ENCODE measurements at regions not wholly inside any gene's neighbourhood (a gene's known extent, or its start where the extent isn't known, plus 50 kb on each side); places are given as distances from the start of the nearest gene placed in this dataset.

- Histone ChIP-seq H3K36me3 (ENCODE audit: insufficient read depth, low read length) (no peaks in the 10 kb centered on the region), H3K4me3 (ENCODE audit: low read depth in 1 of 2, low read length in 2 of 2) (no peak overlapping the region), H3K79me2 (ENCODE audit: insufficient read depth, low read length) (no peaks in the 10 kb centered on the region), H4K20me1 (ENCODE audit: insufficient read depth, low read length) (no peaks in the 10 kb centered on the region), H3K4me1 (ENCODE audit: insufficient read depth, low read length) (no peaks in the 10 kb centered on the region), H2AFZ (ENCODE audit: low read depth, low read length) (no peak overlapping the region), H3K9ac (ENCODE audit: low read depth, low read length) (no peak overlapping the region), H3K27me3 (ENCODE audit: insufficient read depth, low read length, poor library complexity) (no peaks in the 10 kb centered on the region), H3K9me3 (ENCODE audit: insufficient read depth, low read length, severe bottlenecking) (no peaks in the 10 kb centered on the region), H3K27ac (ENCODE audit: low read length) (no peak overlapping the region), H3K4me2 (ENCODE audit: insufficient read depth, low read length) (no peak overlapping the region)
- no peak for ATAC-seq (ENCODE audit: insufficient read depth, low read depth)
- TF ChIP-seq EZH2 (IDR thresholded peaks at IDR 0.05; ENCODE audit: borderline replicate concordance, low read depth, low read length, severe bottlenecking) (no peak), CTCF (IDR thresholded peaks at IDR 0.05; ENCODE audit: borderline replicate concordance, extremely low read depth, low read length, poor library complexity, severe bottlenecking) (no peak)
- DNase-seq = no peak
These were observed 399.7 kb upstream of the NBEA start for GRCh38 chr13:34542321-34542720.

DNA sequence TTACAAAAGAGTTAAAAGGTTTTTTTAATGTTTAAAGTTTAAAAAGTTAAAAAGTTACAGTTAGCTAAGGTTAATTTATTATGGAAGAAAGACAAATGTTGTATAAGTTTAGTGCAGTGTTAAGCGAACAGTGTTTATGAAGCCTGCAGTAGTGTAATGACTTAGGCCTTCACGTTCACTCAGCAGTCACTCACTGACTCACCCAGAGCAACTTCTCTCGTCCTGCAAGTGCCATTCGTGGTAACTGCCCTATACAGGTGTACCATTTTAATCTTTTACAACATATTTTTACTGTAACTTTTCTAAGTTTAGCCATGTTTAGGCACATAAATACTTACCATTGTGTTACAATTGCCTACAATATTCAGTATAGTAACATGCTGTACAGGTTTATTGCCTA lies 398.2 kb upstream of the NBEA start:
- Histone ChIP-seq H3K9me3 (ENCODE audit: insufficient read depth, low read length, severe bottlenecking) (no peaks in the 10 kb centered on the region), H3K4me3 (ENCODE audit: low read depth in 1 of 2, low read length in 2 of 2) (no peak overlapping the region), H3K79me2 (ENCODE audit: insufficient read depth, low read length) (no peaks in the 10 kb centered on the region), H2AFZ (ENCODE audit: low read depth, low read length) (no peak overlapping the region), H3K4me2 (ENCODE audit: insufficient read depth, low read length) (no peak overlapping the region), H3K4me1 (ENCODE audit: insufficient read depth, low read length) (no peaks in the 10 kb centered on the region), H3K27me3 (ENCODE audit: insufficient read depth, low read length, poor library complexity) (no peaks in the 10 kb centered on the region), H3K36me3 (ENCODE audit: insufficient read depth, low read length) (no peaks in the 10 kb centered on the region), H3K27ac (ENCODE audit: low read length) (no peak overlapping the region), H4K20me1 (ENCODE audit: insufficient read depth, low read length) (no peaks in the 10 kb centered on the region), H3K9ac (ENCODE audit: low read depth, low read length) (no peak overlapping the region)
- DNase-seq (no peak), ATAC-seq (ENCODE audit: insufficient read depth, low read depth) (no peak)
- no peak for TF ChIP-seq CTCF (IDR thresholded peaks at IDR 0.05; ENCODE audit: borderline replicate concordance, extremely low read depth, low read length, poor library complexity, severe bottlenecking)
- TF ChIP-seq EZH2 (IDR thresholded peaks at IDR 0.05; ENCODE audit: borderline replicate concordance, low read depth, low read length, severe bottlenecking) = no peak

DNA sequence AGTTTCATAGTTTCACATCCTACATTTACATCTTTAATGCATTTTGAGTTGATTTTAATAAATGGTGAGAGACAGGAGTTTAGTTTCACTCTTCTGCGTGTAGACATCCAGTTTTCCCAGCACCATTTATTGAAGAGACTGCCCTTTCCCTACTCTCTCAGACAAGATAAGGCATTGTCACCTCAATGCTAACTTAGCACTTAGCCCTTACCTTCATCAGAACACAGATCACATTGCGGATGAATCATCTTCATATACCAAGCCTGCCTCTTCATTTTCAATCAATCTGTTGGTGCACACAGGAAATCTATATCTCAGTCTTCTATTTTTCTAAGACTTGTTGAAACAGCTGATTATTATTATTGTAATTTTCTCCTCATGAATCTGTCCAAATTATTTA lies 396.6 kb upstream of the NBEA start:
- Histone ChIP-seq H3K4me1 (ENCODE audit: insufficient read depth, low read length) (no peaks in the 10 kb centered on the region), H4K20me1 (ENCODE audit: insufficient read depth, low read length) (no peaks in the 10 kb centered on the region), H3K9ac (ENCODE audit: low read depth, low read length) (no peak overlapping the region), H3K27ac (ENCODE audit: low read length) (no peak overlapping the region), H3K27me3 (ENCODE audit: insufficient read depth, low read length, poor library complexity) (no peaks in the 10 kb centered on the region), H3K4me3 (ENCODE audit: low read depth in 1 of 2, low read length in 2 of 2) (no peak overlapping the region), H3K79me2 (ENCODE audit: insufficient read depth, low read length) (no peaks in the 10 kb centered on the region), H2AFZ (ENCODE audit: low read depth, low read length) (no peak overlapping the region), H3K4me2 (ENCODE audit: insufficient read depth, low read length) (no peak overlapping the region), H3K36me3 (ENCODE audit: insufficient read depth, low read length) (no peaks in the 10 kb centered on the region), H3K9me3 (ENCODE audit: insufficient read depth, low read length, severe bottlenecking) (no peaks in the 10 kb centered on the region)
- no peak for DNase-seq
- ATAC-seq (ENCODE audit: insufficient read depth, low read depth) = no peak
- no peak for TF ChIP-seq EZH2 (IDR thresholded peaks at IDR 0.05; ENCODE audit: borderline replicate concordance, low read depth, low read length, severe bottlenecking)
- TF ChIP-seq CTCF (IDR thresholded peaks at IDR 0.05; ENCODE audit: borderline replicate concordance, extremely low read depth, low read length, poor library complexity, severe bottlenecking) = no peak

Measured in DND-41 (cell line).